T-helper 17 cell (primary cell): ENCODE measurements at regions not wholly inside any gene's neighbourhood (a gene's known extent, or its start where the extent isn't known, plus 50 kb on each side); places are given as distances from the start of the nearest gene placed in this dataset.
"Not testable (repeated sequence)": the region's sequence is repeated elsewhere in the genome, so short reads cannot be mapped to it uniquely, and the experiment has no call there.

Experiments used
- ATAC-seq: fragments of 150-1000 bp; cut with Tn5 transposase; 2 replicates; pipeline ENCODE4 v1.10.0; 2021; ENCODE audit warnings: mild to moderate bottlenecking, moderate library complexity
- DNase-seq, 3 donors: peaks; one replicate each; pipeline versions ENCODE4 v3.0.0 to v3.0.0-alpha.2; 2020 to 2021
- H3K9me3 ChIP-seq: one replicate; pipeline ENCODE4 v1.7.0; 2013; ENCODE audit warnings: low read length, mild to moderate bottlenecking; ENCODE audit not compliant: control insufficient read depth, poor library complexity, severe bottlenecking
- H3K27ac Mint-ChIP-seq: one replicate; pipeline ENCODE4 v1.8.0; 2022; ENCODE audit warnings: mild to moderate bottlenecking, moderate library complexity, mixed read lengths
- H3K27me3 Mint-ChIP-seq: one replicate; pipeline ENCODE4 v1.8.0; 2022; ENCODE audit warnings: mixed read lengths
- H3K36me3 Mint-ChIP-seq: one replicate; pipeline ENCODE4 v1.8.0; 2022; ENCODE audit warnings: low read depth, mixed read lengths
- H3K4me1 Mint-ChIP-seq: one replicate; pipeline ENCODE4 v1.8.0; 2022; ENCODE audit warnings: mild to moderate bottlenecking, mixed read lengths
- H3K4me3 Mint-ChIP-seq: one replicate; pipeline ENCODE4 v1.8.0; 2022; ENCODE audit warnings: mild to moderate bottlenecking, moderate library complexity, mixed read lengths

- H3K4me3 Mint-ChIP-seq, DNase-seq, H3K9me3 ChIP-seq, H3K27ac Mint-ChIP-seq, ATAC-seq, H3K27me3 Mint-ChIP-seq, H3K4me1 Mint-ChIP-seq, H3K36me3 Mint-ChIP-seq: not testable (repeated sequence)
These were observed 846.4 kb downstream of the RPIA start for GRCh38 chr2:89537862-89538261.

- not testable (repeated sequence) for ATAC-seq, H3K27ac Mint-ChIP-seq, H3K4me1 Mint-ChIP-seq, DNase-seq, H3K4me3 Mint-ChIP-seq, H3K27me3 Mint-ChIP-seq, H3K36me3 Mint-ChIP-seq, H3K9me3 ChIP-seq
These were observed 852.6 kb downstream of the RPIA start for GRCh38 chr2:89544110-89544509.

GRCh38 chr2:89579154-89579553 is 887.7 kb downstream of the RPIA start:
- not testable (repeated sequence) for H3K27me3 Mint-ChIP-seq, ATAC-seq, H3K9me3 ChIP-seq, H3K27ac Mint-ChIP-seq, H3K36me3 Mint-ChIP-seq, H3K4me1 Mint-ChIP-seq, H3K4me3 Mint-ChIP-seq, DNase-seq

GRCh38 chr2:89582816-89583215 is 891.3 kb downstream of the RPIA start:
- H3K36me3 Mint-ChIP-seq, ATAC-seq, H3K4me1 Mint-ChIP-seq, H3K27me3 Mint-ChIP-seq, H3K4me3 Mint-ChIP-seq, H3K27ac Mint-ChIP-seq, H3K9me3 ChIP-seq, DNase-seq: not testable (repeated sequence)

DNA sequence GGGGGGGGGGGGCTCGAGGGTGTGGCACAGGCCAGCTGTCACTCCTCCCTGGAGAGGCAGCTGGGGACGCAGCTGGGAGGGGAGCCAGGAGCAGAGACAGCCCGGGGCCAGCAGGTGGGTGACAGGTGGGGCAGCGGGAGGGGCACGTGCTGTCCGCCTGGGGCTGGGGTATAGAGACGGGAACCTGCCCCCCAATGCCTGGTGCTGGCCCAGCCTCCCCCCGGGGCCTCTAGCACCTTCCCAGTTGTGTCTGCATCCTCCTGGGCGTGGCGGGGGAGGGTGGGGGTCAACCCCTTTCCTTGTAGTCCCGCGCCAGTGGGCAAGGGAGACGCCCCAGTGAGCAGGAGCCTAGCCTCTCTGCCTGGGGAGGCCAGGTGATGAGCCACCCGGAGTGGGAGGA is 892.6 kb downstream of the RPIA start:
- not testable (repeated sequence) for H3K27me3 Mint-ChIP-seq, H3K4me3 Mint-ChIP-seq, H3K4me1 Mint-ChIP-seq, H3K9me3 ChIP-seq, H3K27ac Mint-ChIP-seq, DNase-seq, ATAC-seq, H3K36me3 Mint-ChIP-seq

DNA sequence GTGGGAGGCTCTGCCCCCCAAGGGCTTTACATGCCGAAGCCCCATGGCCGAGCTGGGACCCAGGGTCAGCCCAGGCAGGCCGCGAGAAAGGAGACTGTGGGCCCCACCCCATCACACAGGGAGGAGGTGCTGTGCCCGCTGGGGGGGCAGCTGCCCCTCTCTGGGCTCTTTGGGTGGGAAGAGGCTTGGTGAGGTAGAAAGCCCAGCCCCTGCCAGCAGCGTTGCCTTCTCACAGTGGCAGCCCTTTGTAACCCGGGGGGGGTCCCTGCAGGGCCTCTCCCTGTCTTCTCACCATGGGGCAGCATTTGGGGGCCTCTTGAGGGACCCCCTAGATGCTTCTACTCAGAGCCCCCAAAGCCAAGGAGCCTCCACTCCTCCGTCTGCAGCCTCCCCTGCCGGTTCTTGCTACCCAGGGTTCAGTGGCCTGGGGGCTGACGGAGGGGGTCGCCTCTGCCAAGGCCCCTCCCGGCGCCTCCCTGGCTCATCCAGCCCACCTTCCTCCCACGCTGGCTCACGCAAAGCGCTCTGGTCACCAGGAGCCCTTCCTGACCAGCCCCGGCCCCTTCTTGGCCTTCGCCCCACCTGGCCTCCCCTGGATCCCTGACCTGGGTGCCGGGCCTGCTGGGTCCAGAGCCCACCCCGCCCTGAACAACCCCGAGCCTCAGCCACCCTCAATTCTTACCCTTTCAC is 893.5 kb downstream of the RPIA start:
- not testable (repeated sequence) for H3K4me1 Mint-ChIP-seq, H3K27ac Mint-ChIP-seq, H3K9me3 ChIP-seq, H3K36me3 Mint-ChIP-seq, DNase-seq, ATAC-seq, H3K27me3 Mint-ChIP-seq
- H3K4me3 Mint-ChIP-seq: peak overlapping the region; percentile 70

DNA sequence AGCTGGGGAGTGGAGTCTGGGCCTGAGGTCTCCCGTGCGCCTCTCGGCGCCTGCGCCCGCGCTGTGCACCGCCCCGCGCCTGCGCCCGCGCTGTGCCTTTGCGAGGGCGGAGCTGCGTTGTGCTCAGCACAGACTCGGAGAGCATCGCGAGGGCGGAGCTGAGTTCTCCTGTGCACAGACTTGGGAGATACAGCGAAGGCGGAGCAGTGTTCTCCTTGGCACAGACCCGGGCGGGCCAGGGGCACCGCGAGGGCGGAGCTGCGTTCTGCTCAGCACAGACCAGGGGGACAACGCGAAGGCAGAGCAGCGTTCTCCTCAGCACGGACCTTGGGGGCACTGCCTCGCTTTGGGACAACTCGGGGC is 894.1 kb downstream of the RPIA start:
- peak; percentile 91 for ATAC-seq
- not testable (repeated sequence) for H3K4me1 Mint-ChIP-seq, H3K27ac Mint-ChIP-seq, H3K9me3 ChIP-seq, H3K36me3 Mint-ChIP-seq, H3K27me3 Mint-ChIP-seq
- peak in 1 of 3 donors; percentile 19 for DNase-seq
- H3K4me3 Mint-ChIP-seq: peak overlapping the region; percentile 70

DNA sequence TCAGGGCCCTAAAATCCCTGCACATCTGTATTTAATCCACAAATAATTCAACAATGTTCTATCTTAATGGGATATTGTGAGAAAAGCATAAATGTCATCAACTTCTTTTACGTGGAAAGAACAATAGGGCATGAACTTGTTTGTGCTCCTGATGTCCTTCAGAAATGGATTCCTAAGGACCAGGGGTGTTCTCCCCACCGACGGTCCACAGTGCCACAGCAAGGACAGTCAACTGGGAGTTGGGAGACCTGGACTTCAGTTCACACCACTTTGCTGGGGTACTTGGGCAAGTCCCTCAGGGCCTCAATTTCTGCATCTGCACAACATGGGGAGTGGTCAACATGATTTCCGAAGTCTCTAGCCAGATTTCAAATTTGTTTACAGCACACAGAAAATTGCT is 908.4 kb downstream of the RPIA start:
- not testable (repeated sequence) for H3K27ac Mint-ChIP-seq, H3K9me3 ChIP-seq, H3K4me1 Mint-ChIP-seq, DNase-seq, H3K4me3 Mint-ChIP-seq, H3K36me3 Mint-ChIP-seq, H3K27me3 Mint-ChIP-seq, ATAC-seq

DNA sequence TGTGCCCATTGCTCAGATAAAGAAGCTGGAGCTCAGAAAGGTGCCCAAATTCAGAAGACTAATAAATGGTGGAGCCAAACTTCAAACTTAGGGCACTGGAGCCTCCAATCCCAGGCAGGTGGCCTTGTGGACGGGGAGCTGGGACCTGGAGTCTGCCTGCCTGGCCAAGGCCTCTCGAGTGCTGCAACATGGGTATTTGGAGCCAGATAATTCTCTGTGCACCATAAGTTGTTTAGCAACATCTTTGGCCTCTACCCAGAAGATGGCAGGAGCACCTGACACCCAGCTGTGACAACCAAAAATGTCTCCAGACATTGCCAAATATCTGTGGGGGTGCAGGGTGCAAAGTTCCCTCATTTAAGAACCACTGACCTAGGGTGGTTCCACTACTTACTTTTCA is 915.0 kb downstream of the RPIA start:
- not testable (repeated sequence) for H3K27ac Mint-ChIP-seq, H3K4me1 Mint-ChIP-seq, H3K9me3 ChIP-seq, H3K36me3 Mint-ChIP-seq, ATAC-seq, H3K27me3 Mint-ChIP-seq, H3K4me3 Mint-ChIP-seq, DNase-seq

DNA sequence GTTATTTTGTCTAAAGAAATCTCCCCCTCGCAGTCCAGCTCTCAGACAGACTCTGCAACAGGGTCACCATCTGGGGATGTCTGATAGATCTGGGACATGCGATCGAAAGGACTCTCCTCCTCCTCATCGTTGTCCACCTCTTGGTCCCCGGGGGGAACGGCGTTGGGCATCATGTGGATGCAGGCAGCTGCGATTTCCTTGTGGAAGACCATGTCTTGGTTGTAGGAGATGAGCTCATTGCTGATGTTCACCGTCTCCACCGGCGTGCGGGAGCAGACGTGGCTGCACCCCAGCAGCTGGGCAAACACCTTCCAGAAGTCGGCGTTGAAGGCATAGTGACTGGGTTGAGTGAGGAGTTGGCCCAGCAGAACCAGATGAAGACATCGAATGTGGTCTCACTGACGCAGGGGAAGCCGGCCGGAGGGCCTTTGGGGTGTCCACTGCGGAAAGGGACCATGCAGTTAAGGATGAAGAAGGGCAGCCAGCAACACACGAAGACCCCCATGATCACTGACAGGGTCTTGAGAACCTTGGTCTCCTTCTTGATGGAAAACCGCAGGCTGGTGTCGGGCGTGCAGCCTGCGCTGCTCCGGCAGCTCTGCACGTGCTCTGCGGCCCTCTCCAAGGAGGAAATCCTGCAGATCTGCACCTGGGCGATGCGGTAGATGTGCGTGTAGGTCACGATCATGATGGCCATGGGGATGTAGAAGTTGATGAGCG is 918.9 kb downstream of the RPIA start:
- not testable (repeated sequence) for H3K4me1 Mint-ChIP-seq, H3K27ac Mint-ChIP-seq, H3K36me3 Mint-ChIP-seq, ATAC-seq, H3K4me3 Mint-ChIP-seq, H3K27me3 Mint-ChIP-seq, DNase-seq, H3K9me3 ChIP-seq

DNA sequence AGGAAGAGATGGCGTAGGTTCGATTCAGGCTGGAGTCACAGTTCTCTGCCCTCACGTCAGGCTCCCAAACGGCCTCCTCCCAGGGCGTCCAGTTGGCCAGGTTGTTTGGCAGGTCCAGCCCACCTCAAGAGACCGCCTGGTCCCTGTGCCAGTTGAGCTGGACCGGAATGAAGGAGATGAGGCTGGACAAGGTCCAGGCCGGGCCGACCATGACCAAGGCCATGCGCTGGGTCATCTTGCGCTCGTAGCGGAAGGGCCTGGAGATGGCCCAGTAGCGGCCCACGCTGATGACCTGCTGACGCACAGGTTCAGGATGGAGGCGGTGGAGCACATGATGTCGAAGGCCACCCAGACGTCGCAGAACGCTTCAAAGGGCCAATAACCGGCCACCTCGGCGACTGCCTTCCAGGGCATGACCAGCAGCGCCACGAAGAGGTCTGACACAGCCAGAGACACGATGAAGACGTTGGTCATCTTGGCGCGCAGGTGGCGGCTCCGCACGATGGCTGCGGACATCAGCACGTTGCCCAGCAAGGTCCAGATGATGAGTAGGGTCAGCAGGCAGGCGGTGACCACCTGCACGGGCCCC is 919.5 kb downstream of the RPIA start:
- not testable (repeated sequence) for H3K4me3 Mint-ChIP-seq, H3K27me3 Mint-ChIP-seq, ATAC-seq, H3K36me3 Mint-ChIP-seq, H3K9me3 ChIP-seq, H3K27ac Mint-ChIP-seq, H3K4me1 Mint-ChIP-seq, DNase-seq

- not testable (repeated sequence) for H3K27me3 Mint-ChIP-seq, H3K9me3 ChIP-seq, H3K4me1 Mint-ChIP-seq, H3K36me3 Mint-ChIP-seq, H3K27ac Mint-ChIP-seq, DNase-seq, ATAC-seq, H3K4me3 Mint-ChIP-seq
These were observed 920.2 kb downstream of the RPIA start for GRCh38 chr2:89611710-89612109.

GRCh38 chr2:89649268-89649667 is 957.8 kb downstream of the RPIA start:
- DNase-seq, H3K27me3 Mint-ChIP-seq, ATAC-seq, H3K27ac Mint-ChIP-seq, H3K9me3 ChIP-seq, H3K4me3 Mint-ChIP-seq, H3K36me3 Mint-ChIP-seq, H3K4me1 Mint-ChIP-seq: not testable (repeated sequence)

DNA sequence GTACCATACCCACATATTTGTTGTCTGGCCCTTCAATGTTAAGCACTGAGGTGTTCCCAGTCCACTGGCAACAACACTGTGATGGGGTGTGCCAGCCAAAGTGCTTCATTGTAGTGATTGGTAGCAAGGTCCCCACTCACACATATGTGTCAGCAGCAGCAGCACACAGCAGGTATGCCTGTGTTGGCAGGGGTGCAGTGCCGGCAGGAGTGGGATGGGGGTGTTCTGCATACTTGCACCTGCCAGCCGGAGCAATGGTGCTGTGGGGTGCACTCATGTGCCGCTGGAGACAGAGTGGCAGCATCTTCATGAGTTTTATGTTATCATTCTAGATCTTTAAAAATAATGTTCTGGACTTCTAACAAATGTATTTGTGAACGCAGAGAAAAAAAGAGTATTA is 987.8 kb downstream of the RPIA start:
- not testable (repeated sequence) for DNase-seq, H3K27ac Mint-ChIP-seq, H3K27me3 Mint-ChIP-seq, H3K36me3 Mint-ChIP-seq, ATAC-seq, H3K9me3 ChIP-seq, H3K4me3 Mint-ChIP-seq, H3K4me1 Mint-ChIP-seq
